ES-I3 (cell line): ENCODE measurements at regions not wholly inside any gene's neighbourhood (a gene's known extent, or its start where the extent isn't known, plus 50 kb on each side); places are given as distances from the start of the nearest gene placed in this dataset.

Experiments
- H3K36me3 ChIP-seq: 2 replicates; pipeline ENCODE4 v1.6.1; 2013; ENCODE audit warnings: mild to moderate bottlenecking, low read length, control low read depth, moderate library complexity; ENCODE audit not compliant: insufficient read depth
- H3K4me1 ChIP-seq: 2 replicates; pipeline ENCODE4 v1.6.1; 2013; ENCODE audit warnings: mild to moderate bottlenecking, control low read depth, low read length; ENCODE audit not compliant: insufficient read depth
- H3K9ac ChIP-seq: 2 replicates; pipeline ENCODE4 v1.6.1; 2013; ENCODE audit warnings: low read depth, mild to moderate bottlenecking, low read length, moderate library complexity
- H3K9me3 ChIP-seq: 2 replicates; pipeline ENCODE4 v1.6.1; 2013; ENCODE audit warnings: mild to moderate bottlenecking, low read length, moderate library complexity; ENCODE audit not compliant: control insufficient read depth, insufficient read depth

DNA sequence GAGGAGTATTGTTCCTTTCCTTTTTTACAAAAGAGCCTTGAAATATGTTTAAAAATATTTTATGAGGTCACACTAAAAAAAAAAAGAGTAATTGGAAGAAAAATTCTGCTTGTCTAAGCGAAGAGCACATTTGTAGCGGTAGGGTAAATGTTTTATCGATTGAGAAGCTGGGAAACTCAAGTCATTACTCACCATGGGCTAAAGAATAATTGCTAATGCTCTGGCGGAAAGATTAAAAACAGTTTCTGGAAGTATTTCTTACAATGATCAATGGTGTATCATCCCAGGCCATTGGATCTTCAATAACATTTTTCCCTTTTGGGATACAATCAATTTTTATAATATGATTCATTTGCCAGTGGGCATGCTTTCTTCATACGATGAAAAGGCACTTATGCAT lies 450.0 kb downstream of the RASEF start:
- no peaks in the 10 kb centered on the region for H3K4me1 ChIP-seq
- no peaks in the 10 kb centered on the region for H3K9me3 ChIP-seq
- H3K36me3 ChIP-seq, result no peaks in the 10 kb centered on the region
- H3K9ac ChIP-seq, result no peak overlapping the region

DNA sequence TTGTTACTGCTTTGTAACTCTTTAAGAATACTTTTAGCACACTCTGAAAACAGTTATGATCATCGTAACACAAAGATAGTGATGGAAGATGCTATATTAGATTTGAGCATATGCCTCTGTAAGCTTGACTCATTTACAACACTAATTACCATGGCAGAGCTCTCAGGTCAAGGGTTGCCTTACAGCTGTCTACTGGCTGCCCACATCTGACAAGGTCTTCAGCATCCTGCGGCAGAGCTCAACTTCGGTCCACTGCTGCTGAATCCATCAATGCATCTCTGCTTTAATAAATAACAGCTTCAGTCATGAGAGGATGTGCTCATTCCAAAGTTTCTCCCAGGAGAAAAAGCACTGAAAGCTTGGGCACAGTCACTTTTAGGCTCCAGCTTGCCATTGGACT lies 449.4 kb downstream of the RASEF start:
- Histone ChIP-seq H3K4me1 (no peaks in the 10 kb centered on the region), H3K9me3 (no peaks in the 10 kb centered on the region), H3K9ac (no peak overlapping the region), H3K36me3 (no peaks in the 10 kb centered on the region)

DNA sequence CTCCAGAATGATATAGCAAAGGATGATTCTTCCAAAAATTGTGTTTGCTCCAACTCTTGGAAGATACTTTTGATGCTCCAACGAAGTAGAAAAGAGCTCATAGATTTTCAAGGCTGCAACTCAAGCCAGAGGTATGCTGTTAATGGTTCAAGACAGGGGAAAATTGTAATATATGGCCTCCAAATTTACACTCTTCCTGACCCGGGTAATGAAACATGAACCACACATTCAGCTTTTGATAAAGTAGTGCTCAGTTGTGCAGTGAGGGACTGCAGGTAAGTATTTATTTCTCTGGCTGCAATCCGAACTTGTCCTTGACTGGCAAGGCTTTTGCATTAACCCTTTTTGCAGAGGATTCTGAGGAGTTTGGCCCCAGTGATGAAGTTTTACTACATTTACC lies 446.4 kb downstream of the RASEF start:
- Histone ChIP-seq H3K4me1 (no peaks in the 10 kb centered on the region), H3K36me3 (no peaks in the 10 kb centered on the region), H3K9ac (no peak overlapping the region)

DNA sequence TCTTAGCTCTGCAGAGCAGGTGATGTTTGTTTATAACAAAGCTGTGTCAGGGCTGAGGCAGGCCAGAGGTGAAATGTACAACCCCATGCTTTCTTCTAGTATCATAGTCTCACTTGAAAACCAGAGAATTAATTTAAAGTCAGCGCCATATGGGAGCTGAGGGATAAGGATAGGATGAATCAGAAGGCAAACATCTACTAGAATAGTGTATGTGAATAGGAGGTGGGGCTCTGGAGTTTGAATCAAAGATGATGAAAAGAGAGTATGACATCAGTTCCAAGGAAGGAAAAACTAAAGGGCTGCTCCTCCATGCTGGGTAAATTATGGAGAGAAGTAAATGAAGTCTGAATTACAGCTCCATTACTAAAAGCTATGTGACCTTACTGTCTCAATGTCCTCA lies 441.5 kb downstream of the RASEF start:
- Histone ChIP-seq H3K9ac (no peak overlapping the region), H3K4me1 (no peaks in the 10 kb centered on the region), H3K9me3 (no peaks in the 10 kb centered on the region), H3K36me3 (no peaks in the 10 kb centered on the region)

More for the DNA sequence above, 446.4 kb downstream of the RASEF start:
- no peaks in the 10 kb centered on the region for H3K9me3 ChIP-seq

DNA sequence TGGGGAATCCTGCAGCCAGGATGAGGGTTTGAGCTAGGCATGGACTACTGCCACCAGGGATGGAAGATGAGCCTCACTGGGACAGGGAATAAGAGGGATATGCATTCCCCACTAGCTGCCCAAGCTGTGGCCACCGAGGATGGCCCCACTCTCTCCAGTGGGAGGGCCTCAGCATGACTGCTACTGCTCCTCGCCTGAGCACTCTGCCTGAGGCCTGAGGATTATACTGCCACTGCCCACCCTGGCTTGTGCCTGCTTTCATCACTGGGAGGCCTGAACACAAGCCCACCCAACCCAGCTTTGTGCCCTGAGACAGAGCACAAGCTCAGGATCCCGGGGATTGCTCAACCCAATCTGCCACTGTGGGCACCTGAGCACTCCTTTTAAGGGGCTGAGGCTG lies 425.6 kb downstream of the RASEF start:
- no peaks in the 10 kb centered on the region for H3K4me1 ChIP-seq
- H3K9me3 ChIP-seq, result no peaks in the 10 kb centered on the region; the same call in 1 of the 2 replicates
- H3K9ac ChIP-seq, result no peak overlapping the region
- no peaks in the 10 kb centered on the region for H3K36me3 ChIP-seq

DNA sequence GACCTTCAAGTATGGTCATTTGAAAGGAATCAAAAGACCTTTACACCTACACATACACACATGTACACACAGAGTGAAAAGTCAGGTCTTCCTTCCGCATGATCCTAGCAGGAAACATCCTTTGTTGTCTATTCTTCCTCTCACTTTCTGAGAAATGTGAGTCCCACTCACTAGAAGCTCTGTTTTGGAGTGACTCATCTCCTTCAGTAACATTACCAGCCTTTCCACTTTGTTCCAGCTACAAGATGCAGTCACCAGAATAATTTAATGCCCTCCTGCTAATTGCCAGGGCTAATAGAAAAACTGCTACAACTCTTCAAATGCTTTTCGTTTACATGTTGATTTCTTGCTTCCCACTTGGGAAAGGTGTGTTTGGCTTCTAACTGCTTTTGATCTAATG lies 417.3 kb downstream of the RASEF start:
- peaks cover 12% of the 10 kb centered on the region; the same call in 1 of the 2 replicates for H3K4me1 ChIP-seq
- H3K9me3 ChIP-seq, result peaks cover under 1% of the 10 kb centered on the region; the same call in 1 of the 2 replicates
- H3K36me3 ChIP-seq, result no peaks in the 10 kb centered on the region
- H3K9ac ChIP-seq, result no peak overlapping the region

DNA sequence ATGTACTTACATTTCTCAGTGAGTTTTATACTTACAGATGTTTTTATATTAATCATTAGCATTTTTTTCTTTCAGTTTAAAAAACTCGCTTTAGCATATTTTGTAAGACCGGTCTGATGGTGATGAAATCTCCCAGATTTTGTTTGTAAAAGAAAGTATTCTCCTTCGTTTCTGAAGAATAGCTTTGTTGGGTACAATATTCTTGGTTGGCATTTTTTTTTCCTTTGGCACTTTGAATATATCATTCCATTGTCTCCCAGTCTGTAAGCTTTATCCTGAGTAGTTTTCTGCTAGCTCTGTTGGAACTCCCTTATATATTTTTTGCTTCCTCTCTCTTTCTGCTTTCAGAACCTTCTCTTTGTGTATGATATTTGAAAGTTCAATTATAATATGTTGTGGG lies 412.6 kb downstream of the RASEF start:
- Histone ChIP-seq H3K36me3 (no peaks in the 10 kb centered on the region), H3K9ac (no peak overlapping the region), H3K4me1 (peaks cover 15% of the 10 kb centered on the region; the same call in 1 of the 2 replicates), H3K9me3 (peaks cover 5% of the 10 kb centered on the region; the same call in 1 of the 2 replicates)

DNA sequence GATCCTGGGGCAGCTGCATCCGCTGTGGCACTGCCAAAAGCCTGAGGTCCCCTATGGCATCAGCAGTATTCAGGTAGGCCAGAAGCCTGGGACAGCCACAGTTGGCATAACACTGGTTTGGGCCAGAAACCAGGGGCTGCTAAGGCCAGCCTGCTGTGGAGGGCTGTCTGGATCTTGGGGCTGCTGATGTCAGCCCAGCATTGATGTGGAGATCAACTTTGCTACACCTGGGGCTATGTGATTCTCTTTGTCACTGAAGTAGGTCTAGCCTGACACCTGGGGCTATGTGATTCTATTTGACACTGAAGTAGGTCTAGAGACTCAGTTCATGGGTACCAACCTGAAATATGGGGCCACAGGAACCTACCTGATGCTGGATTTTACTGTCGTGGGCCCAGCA lies 411.5 kb downstream of the RASEF start:
- H3K4me1 ChIP-seq, result 0 out of 2 replicates have a peak, but pooled peaks cover 4% of the 10 kb centered on the region
- no peaks in the 10 kb centered on the region for H3K36me3 ChIP-seq
- peaks cover 5% of the 10 kb centered on the region; the same call in 1 of the 2 replicates for H3K9me3 ChIP-seq
- H3K9ac ChIP-seq, result no peak overlapping the region

DNA sequence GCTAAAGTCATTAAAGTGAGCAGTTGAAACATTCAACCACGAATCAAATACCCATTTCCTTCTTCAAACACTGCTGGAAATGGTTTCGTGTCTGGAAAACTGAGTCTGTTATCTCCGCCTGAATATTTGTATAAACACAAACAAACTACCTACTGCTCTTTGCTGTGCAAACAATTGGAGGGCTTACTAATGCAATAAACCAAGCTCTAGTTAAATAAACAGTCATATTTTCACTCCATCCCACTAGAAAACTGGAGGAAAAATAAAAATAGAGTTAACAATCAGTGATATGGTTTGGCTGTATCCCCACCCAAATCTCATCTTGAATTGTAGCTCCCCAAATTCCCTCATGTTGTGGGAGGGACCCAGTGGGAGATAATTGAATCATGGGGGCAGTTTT lies 397.6 kb downstream of the RASEF start:
- Histone ChIP-seq H3K9me3 (no peaks in the 10 kb centered on the region), H3K36me3 (no peaks in the 10 kb centered on the region), H3K9ac (no peak overlapping the region), H3K4me1 (no peaks in the 10 kb centered on the region)

DNA sequence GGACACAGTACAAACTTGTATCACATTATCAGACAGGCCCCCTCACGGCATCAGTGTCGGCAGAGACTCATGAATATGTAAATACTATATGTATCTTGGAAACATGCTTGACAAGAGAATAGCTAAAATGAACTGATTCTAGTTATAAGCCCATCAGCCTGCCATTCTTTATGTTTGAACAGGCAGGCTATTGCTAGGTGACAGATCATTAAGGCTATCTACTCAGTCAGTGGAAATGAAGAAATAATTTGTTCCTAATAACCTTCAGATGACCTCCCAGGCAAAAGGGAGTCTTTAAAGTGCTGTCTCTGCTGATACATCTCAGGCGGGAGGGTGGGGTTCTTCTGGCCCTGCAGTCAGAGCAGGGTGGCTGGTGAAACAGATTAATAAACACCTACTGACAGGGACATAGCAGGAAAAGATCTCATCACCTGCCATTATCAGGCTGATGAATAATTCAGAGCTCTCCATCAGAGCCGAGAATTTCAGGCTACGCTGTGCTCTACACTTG lies 394.2 kb downstream of the RASEF start:
- H3K4me1 ChIP-seq, result no peaks in the 10 kb centered on the region
- no peaks in the 10 kb centered on the region for H3K36me3 ChIP-seq
- H3K9ac ChIP-seq, result no peak overlapping the region
- no peaks in the 10 kb centered on the region for H3K9me3 ChIP-seq

DNA sequence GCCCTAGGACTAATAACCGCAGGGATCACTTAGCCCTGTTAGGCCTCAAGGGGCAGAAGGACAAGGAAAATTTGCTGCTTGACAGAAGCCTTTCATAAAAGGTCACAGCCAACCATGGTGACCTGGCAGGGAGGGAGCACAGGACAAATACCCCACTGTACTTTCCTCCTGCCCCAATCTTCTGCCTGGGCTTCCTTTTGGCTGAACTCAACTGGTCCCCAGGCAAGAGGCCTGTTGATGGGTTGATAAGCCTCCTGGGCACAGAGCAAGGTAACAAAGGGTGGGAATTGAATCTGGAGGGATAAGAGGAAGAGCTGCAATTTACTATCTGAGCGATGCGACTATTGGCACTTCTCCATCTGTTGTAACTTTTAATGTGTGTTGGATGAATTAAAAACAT lies 392.9 kb downstream of the RASEF start:
- no peaks in the 10 kb centered on the region for H3K4me1 ChIP-seq
- H3K9me3 ChIP-seq, result no peaks in the 10 kb centered on the region
- no peaks in the 10 kb centered on the region for H3K36me3 ChIP-seq
- H3K9ac ChIP-seq, result no peak overlapping the region

DNA sequence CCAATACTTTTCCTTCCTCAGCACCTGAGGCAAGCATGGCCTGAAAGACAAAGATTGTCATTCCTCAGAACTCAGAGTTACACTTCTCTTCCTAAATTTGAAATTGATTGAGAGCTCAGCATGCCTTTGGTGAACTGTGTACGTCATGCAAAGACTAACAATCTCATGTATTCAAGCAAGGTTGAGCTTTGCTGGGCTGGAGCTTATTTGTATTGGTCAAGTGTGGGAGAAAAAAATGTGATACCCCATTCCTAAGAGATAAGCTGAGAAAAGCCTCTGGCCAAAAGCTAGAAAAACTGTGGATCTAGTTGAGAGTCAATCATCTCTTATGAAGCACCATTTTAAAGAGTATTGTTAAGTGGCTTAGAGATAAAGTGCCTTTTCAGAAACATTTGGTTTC lies 392.2 kb downstream of the RASEF start:
- Histone ChIP-seq H3K36me3 (no peaks in the 10 kb centered on the region), H3K9me3 (no peaks in the 10 kb centered on the region), H3K9ac (no peak overlapping the region), H3K4me1 (no peaks in the 10 kb centered on the region)

DNA sequence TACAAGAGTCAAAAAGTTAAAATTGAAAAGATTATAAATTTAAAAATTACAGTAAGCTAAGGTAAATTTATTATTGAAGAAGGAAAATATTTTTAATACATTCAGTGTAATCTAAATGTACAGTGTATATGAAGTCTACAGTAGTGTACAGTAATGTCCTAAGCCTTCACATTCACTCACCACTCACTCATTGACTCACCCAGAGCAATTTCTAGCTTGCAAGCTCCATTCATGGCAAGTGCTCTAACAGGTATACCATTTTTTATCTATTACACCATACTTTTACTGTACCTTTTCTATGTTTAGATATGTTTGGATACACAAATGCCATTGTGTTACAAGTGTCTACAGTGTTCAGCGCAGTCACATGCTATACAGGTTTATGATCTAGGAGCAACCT lies 389.7 kb downstream of the RASEF start:
- H3K4me1 ChIP-seq, result no peaks in the 10 kb centered on the region
- no peaks in the 10 kb centered on the region for H3K9me3 ChIP-seq
- no peaks in the 10 kb centered on the region for H3K36me3 ChIP-seq
- H3K9ac ChIP-seq, result no peak overlapping the region

DNA sequence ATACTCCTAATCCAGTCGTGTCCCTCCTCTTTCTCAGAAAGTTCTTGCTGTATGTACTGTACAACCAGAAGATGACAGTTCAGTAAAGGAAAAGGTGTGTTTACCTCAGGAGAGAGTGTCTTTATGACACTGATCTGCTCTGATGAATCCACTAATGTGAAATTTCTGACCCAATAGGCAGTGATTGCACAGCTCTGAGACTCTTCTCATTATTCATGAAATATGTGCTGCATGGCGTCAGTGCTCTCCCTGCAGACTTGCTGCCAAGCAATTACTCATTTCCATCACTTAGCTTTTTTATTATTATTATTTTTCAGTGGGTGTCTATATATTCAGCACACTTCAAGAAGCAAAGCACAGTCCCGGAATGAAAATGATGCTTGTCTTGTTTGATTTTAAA lies 389.0 kb downstream of the RASEF start:
- Histone ChIP-seq H3K36me3 (no peaks in the 10 kb centered on the region), H3K4me1 (no peaks in the 10 kb centered on the region), H3K9me3 (no peaks in the 10 kb centered on the region), H3K9ac (no peak overlapping the region)

DNA sequence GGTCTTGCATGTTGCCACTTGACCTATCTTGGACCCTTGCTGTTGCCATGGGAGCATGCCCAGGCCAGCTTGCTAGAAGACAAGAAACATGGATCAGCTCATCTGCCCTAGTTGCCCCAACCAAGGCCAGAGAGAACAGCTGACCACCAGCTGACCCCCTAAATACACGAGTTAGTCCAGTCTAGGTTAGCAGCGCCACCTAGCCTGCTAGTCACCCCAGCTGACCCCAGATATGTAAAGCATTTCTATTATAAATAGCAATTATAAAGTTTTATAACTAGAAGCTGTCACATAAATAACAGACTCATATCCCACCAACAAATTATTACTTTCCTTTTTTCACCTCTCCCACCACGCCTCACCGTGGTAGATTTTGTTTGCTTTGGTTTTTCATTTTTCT lies 387.8 kb downstream of the RASEF start:
- no peak overlapping the region for H3K9ac ChIP-seq
- no peaks in the 10 kb centered on the region for H3K4me1 ChIP-seq
- no peaks in the 10 kb centered on the region for H3K9me3 ChIP-seq
- no peaks in the 10 kb centered on the region for H3K36me3 ChIP-seq

DNA sequence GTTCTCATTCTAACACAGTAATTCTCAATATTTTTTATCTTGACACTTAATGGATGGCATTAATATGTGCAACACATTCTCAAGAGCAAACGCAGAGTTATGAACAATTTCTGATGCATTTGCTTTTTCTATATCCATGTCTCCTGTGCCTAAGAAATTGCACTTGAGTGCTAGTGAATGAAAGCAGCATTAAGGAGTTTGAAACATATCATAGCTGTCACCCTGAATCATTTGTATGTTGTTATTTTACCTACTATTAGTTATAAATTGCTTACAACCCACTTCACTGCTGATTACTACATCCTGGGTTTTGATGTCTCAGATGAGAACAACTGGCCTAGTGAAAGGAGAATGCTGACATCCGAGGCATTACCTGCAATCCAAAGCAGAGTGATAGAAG lies 387.3 kb downstream of the RASEF start:
- Histone ChIP-seq H3K4me1 (no peaks in the 10 kb centered on the region), H3K36me3 (no peaks in the 10 kb centered on the region), H3K9ac (no peak overlapping the region), H3K9me3 (no peaks in the 10 kb centered on the region)
